ENCODE measurements at regions not wholly inside any gene's neighbourhood (a gene's known extent, or its start where the extent isn't known, plus 50 kb on each side); places are given as distances from the start of the nearest gene placed in this dataset.

DNA sequence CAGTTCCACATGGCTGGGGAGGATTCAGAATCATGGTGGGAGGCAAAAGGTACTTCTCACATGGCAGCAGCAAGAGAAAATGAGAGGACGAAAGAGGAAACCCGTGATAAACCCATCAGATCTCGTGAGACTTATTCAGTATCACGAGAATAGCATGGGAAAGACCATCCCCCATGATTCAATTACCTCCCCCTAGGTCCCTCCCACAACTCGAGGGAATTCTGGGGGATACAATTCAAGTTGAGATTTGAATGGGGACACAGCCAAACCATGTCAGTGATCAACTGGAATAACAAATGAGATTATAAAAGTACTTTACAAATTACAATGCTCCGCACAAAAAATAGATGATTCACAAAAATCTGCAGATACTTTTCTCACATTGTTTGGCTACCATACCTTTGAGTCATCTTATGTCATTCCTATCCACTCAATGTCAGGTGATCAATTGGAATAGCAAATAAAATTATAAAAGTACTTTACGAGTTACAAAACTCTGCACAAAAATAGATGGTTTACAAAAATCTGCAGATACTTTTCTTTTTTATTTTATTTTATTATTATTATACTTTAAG, 338.9 kb downstream of the C12orf50 start:
- no peak for TF ChIP-seq EZH2 (IDR thresholded peaks at IDR 0.05; ENCODE audit: insufficient read depth, low read length)
- TF ChIP-seq, protein P1, sequence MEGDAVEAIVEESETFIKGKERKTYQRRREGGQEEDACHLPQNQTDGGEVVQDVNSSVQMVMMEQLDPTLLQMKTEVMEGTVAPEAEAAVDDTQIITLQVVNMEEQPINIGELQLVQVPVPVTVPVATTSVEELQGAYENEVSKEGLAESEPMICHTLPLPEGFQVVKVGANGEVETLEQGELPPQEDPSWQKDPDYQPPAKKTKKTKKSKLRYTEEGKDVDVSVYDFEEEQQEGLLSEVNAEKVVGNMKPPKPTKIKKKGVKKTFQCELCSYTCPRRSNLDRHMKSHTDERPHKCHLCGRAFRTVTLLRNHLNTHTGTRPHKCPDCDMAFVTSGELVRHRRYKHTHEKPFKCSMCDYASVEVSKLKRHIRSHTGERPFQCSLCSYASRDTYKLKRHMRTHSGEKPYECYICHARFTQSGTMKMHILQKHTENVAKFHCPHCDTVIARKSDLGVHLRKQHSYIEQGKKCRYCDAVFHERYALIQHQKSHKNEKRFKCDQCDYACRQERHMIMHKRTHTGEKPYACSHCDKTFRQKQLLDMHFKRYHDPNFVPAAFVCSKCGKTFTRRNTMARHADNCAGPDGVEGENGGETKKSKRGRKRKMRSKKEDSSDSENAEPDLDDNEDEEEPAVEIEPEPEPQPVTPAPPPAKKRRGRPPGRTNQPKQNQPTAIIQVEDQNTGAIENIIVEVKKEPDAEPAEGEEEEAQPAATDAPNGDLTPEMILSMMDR (IDR thresholded peaks at IDR 0.05; ENCODE audit: insufficient read depth, low read depth, low read length), result no peak

Measured in astrocyte (in vitro differentiated cells and primary cell).